GM12874 (cell line): ENCODE measurements at regions not wholly inside any gene's neighbourhood (a gene's known extent, or its start where the extent isn't known, plus 50 kb on each side); places are given as distances from the start of the nearest gene placed in this dataset.

Experiments used
- TF ChIP-seq, protein P1 (sequence below): IDR thresholded peaks from 2 replicates; pipeline ENCODE4 v1.5.1; 2011; ENCODE audit warnings: low read depth, mild to moderate bottlenecking, control low read depth, low read length, moderate library complexity; ENCODE audit not compliant: insufficient read depth

DNA sequence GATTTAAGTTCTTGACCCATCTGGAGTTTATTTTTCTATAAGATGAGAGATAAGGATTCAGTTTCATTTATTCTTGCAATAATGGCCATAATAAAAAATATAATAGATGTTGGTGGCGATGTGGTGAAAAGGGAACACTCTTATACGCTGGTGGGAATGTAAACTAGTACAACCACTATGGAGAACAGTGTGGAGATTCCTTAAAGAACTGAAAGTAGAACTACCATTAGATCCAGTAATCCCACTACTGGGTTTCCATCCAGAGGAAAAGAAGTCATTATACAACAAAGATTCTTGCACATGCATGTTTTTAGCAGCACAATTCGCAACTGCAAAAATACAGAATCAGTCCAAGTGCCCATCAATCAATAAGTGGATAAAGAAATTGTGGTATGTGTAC lies 1040.5 kb upstream of the GYPC start:
- TF ChIP-seq, protein P1, sequence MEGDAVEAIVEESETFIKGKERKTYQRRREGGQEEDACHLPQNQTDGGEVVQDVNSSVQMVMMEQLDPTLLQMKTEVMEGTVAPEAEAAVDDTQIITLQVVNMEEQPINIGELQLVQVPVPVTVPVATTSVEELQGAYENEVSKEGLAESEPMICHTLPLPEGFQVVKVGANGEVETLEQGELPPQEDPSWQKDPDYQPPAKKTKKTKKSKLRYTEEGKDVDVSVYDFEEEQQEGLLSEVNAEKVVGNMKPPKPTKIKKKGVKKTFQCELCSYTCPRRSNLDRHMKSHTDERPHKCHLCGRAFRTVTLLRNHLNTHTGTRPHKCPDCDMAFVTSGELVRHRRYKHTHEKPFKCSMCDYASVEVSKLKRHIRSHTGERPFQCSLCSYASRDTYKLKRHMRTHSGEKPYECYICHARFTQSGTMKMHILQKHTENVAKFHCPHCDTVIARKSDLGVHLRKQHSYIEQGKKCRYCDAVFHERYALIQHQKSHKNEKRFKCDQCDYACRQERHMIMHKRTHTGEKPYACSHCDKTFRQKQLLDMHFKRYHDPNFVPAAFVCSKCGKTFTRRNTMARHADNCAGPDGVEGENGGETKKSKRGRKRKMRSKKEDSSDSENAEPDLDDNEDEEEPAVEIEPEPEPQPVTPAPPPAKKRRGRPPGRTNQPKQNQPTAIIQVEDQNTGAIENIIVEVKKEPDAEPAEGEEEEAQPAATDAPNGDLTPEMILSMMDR, result no peak

DNA sequence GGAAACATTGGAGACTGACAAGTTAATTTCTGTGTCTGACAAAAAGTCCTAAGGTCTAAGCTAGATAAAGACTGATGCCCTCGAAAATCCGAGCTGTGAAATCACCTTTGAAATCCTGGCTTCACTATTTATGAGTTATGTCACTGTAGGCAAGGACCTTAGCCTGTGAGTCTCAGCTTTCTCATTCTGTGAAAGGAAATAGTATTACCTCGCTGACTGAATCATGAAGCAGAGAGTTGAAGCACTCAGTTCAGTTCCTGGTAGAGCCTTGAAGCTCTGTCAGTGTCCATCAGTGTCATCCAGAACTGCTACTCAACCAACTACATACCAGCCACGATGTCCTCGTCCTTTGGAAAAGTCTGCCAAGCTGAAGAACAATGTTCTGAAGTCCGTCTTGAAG lies 1025.6 kb upstream of the GYPC start:
- TF ChIP-seq, protein P1, result no peak

DNA sequence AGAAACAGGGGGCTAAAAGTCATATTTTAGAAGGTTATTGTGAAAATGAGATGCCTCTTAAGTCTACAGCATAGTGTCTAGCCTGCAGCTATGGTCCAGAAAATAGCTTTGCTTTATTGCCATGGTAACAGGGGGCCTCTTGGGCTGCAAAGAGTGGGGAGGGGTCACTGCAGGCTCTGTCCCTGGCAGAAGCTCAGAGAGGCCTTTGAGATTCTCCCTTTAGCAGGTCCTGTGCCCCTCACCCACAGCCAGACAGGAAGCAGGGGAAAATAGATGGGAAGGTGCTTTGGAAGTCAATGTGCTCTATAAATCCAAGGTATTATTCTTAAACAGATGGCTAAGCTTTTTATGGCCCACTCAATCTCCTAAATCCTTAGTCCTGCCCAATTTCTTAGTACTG lies 1021.3 kb upstream of the GYPC start:
- TF ChIP-seq, protein P1, result no peak

DNA sequence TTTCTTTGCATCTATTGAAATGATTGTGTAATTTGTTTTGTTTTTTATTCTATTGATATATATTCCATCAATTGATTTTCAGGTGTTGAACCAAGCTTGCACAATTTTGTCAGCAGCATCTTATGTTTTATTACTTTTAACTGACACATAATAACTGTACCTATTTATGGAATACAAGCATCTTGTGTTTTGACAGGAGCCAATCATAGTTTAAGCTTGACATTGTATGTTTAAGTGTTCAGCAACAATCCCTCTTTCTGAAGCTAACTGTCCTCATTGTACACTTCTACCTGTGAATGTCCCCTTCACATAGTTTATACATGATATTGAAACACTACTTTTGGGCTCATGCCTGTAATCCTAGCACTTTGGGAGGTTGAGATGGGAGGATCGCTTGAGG lies 1017.6 kb upstream of the GYPC start:
- TF ChIP-seq, protein P1, result no peak

DNA sequence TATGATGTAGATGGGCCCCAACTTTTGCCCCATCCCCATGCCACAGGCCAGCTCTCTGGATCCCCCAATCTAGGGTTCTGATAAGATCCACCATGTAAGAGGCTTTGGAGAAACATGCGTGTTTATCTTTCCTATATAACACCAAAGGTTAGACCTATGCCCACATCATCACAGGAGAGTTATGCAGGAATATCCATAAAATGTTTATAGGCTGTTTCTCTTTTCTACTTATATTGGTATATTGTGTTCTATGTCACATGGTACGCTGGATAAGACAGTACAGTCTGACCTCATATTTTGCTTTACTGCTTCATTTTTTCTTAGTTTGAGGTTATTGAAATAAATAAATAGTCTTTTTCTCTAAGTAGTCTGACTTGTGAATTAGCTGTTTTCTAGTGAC lies 1013.9 kb upstream of the GYPC start:
- TF ChIP-seq, protein P1, result no peak

DNA sequence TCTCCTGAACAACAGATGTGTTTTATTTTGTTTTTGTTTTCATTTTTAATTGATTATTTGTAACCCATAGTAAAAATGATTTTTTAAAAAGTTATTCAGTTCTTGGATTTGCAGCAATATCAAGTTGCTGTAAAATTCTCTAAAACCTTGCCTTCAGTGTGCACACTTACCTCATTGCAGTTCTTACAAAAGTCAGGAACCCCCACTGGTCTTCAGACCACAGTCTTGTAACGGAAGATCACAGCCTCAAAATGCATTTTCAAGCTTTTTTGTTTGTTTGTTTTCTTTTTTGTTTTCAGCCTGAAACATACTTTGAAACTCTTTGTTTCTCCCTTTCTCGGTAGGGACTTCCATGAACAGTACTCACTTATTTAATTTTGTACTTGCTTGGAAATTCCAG lies 1012.8 kb upstream of the GYPC start:
- TF ChIP-seq, protein P1, result no peak

DNA sequence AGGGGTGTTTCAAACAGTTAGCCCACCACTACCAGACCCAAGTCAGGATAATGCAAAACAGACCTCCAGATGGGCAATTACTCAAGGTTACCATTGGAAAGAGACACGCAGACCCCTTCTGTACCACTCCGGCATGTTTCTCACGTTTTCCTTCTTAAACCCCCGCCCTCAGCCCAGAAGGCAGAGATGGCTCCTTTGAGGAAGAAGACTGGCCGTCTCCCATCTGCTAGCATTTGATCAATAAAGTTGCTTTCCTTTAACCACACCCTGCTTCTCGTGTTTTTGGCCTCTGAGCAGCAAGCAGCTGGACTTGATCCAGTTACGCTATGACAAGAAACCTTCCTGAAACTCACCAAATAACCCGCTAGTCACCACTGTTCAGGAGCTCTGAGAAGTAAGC lies 1012.4 kb upstream of the GYPC start:
- TF ChIP-seq, protein P1, result no peak

DNA sequence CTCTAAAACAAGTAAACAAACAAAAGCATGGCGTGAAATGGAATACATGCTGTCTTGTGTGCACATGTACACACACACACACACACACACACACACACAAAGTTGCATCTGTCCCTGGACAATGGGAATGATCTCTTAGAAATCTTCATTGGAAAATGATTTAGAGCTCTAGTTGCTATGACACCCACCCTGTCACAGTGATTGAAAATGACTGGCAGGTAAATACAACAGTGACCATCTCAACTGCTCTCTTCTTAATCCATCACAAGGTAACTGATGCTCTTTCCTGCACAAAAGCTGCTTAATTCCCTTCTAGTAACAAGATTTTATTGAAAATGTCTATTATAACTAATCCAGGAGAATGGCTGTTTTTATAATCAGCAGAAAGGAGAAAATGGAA lies 1011.7 kb upstream of the GYPC start:
- TF ChIP-seq, protein P1, result no peak
